HepG2 (cell line): ENCODE measurements at regions not wholly inside any gene's neighbourhood (a gene's known extent, or its start where the extent isn't known, plus 50 kb on each side); places are given as distances from the start of the nearest gene placed in this dataset.

Experiments used
- ATAC-seq: fragments of 200-7000 bp; cut with Tn5 transposase; 3 replicates; pipeline ENCODE4 v1.9.1; 2020; ENCODE audit warnings: mild to moderate bottlenecking, moderate library complexity
- BruUV-seq: library from RNA; stranded (reverse); fragments of 400-500 nt; replicated peaks from 2 replicates; lab custom pipeline; 2021; lab: Mats Ljungman, UMichigan
- CTCF ChIA-PET: fragments of 300-600 bp; formaldehyde crosslinking; extraction: SDS; loops from one replicate; lab custom pipeline; 2021; ENCODE audit warnings: low total read pairs, inconsistent platforms, low intra/inter-chr PET ratio; lab: Yijun Ruan, JAX
- POLR2A ChIA-PET: fragments of 350-600 bp; sonication (Branson Sonifier 250); formaldehyde crosslinking; loops from one replicate; lab custom pipeline; 2020; ENCODE audit warnings: antibody characterized with exemption, inconsistent platforms; lab: Yijun Ruan, JAX
- DNase-seq: peaks from one replicate; pipeline ENCODE4 v3.0.0-alpha.2; 2015; ENCODE audit warnings: low spot score
- FAIRE-seq: peaks from 3 replicates; lab custom pipeline; 2011; peaks lifted over from hg19 to GRCh38; lab: Jason Lieb, UNC
- H2AFZ ChIP-seq: one replicate; pipeline ENCODE4 v1.6.1; 2011; ENCODE audit warnings: low read length, inconsistent platforms
- H3K27ac ChIP-seq: fragments of 300-600 bp; 3 replicates; pipeline ENCODE4 v1.8.0; 2011; ENCODE audit warnings: mixed run types, mild to moderate bottlenecking, mixed read lengths, low read length, inconsistent platforms; ENCODE audit not compliant: insufficient read depth; ENCODE audit errors: extremely low read length
- H3K27me3 ChIP-seq, 2 experiments: fragments of 200-600 bp in 1 of 2; 2 replicates in 1 of 2; 3 replicates in 1 of 2; pipeline versions ENCODE4 v1.6.0 to v1.8.0; 2011; ENCODE audit warnings: low read length in 2 of 2, mild to moderate bottlenecking in 2 of 2, moderate library complexity in 2 of 2, inconsistent platforms in 1 of 2; ENCODE audit not compliant: insufficient read depth in 2 of 2, control insufficient read depth in 1 of 2
- H3K36me3 ChIP-seq, 2 experiments: fragments of 200-600 bp in 1 of 2; replicated peaks in 1 of 2; 2 replicates in 1 of 2; 3 replicates in 1 of 2; pipeline versions ENCODE4 v1.5.1 to v1.8.0; 2011; ENCODE audit warnings: low read length in 2 of 2, inconsistent platforms in 1 of 2; ENCODE audit not compliant: insufficient read depth in 2 of 2, control insufficient read depth in 1 of 2
- H3K4me1 ChIP-seq: 2 replicates; pipeline ENCODE4 v1.5.1; 2012; ENCODE audit warnings: low read length, inconsistent platforms; ENCODE audit not compliant: insufficient read depth
- H3K4me2 ChIP-seq: 2 replicates; pipeline ENCODE4 v1.6.0; 2011; ENCODE audit warnings: low read depth, low read length, inconsistent platforms
- H3K4me3 ChIP-seq, 3 experiments: fragments of 200-600 bp in 1 of 3; sonication (generic), shearing (Covaris generic) in 1 of 3; replicated peaks in 1 of 3; 2 replicates each; pipeline ENCODE4 v1.5.1; 2011 to 2016; ENCODE audit warnings: low read length in 3 of 3, inconsistent platforms in 2 of 3, low read depth in 2 of 3, mild to moderate bottlenecking in 2 of 3, control low read depth in 1 of 3, mixed read lengths in 1 of 3; ENCODE audit not compliant: insufficient read depth in 1 of 3
- H3K79me2 ChIP-seq: one replicate; pipeline ENCODE4 v1.6.1; 2011; ENCODE audit warnings: low read length, inconsistent platforms; ENCODE audit not compliant: insufficient read depth
- H3K9ac ChIP-seq: 2 replicates; pipeline ENCODE4 v1.6.0; 2011; ENCODE audit warnings: mild to moderate bottlenecking, low read depth, low read length, inconsistent platforms; ENCODE audit not compliant: insufficient read depth
- H3K9me3 ChIP-seq: 2 replicates; pipeline ENCODE4 v1.5.1; 2012; ENCODE audit warnings: mild to moderate bottlenecking, low read length
- H4K20me1 ChIP-seq: 2 replicates; pipeline ENCODE4 v1.6.0; 2011; ENCODE audit warnings: inconsistent platforms, mild to moderate bottlenecking, low read length, moderate library complexity; ENCODE audit not compliant: insufficient read depth
- FOXK2 ChIP-seq: fragments of 450-650 bp; IDR thresholded peaks from 2 replicates; pipeline ENCODE4 v1.6.1; 2016
- HDAC1 ChIP-seq: sonication (generic); formaldehyde crosslinking; IDR thresholded peaks from 2 replicates; pipeline ENCODE4 v1.5.1; 2020; ENCODE audit warnings: mild to moderate bottlenecking, missing genetic modification reagents
- KLF12 ChIP-seq: sonication (generic); formaldehyde crosslinking; IDR thresholded peaks from 2 replicates; pipeline ENCODE4 v1.4.0; 2020; ENCODE audit warnings: missing genetic modification reagents, borderline replicate concordance
- MTA3 ChIP-seq: sonication (generic); formaldehyde crosslinking; IDR thresholded peaks from 2 replicates; pipeline ENCODE4 v1.4.0; 2020; ENCODE audit warnings: missing genetic modification reagents
- PHF21A ChIP-seq: sonication (generic); formaldehyde crosslinking; IDR thresholded peaks from 2 replicates; pipeline ENCODE4 v1.5.0; 2020; ENCODE audit warnings: mild to moderate bottlenecking, missing genetic modification reagents
- PRPF4 ChIP-seq: fragments of 200-400 bp; formaldehyde crosslinking; IDR thresholded peaks from 2 replicates; pipeline ENCODE4 v1.6.1; 2016; ENCODE audit warnings: low read length, low read depth; ENCODE audit not compliant: poor library complexity, severe bottlenecking
- SRSF9 ChIP-seq: fragments of 200-400 bp; formaldehyde crosslinking; IDR thresholded peaks from 2 replicates; pipeline ENCODE4 v1.6.1; 2018; ENCODE audit warnings: borderline replicate concordance, mild to moderate bottlenecking, low read depth, low read length; ENCODE audit not compliant: insufficient read depth, poor library complexity, severe bottlenecking
- TCF12 ChIP-seq, 2 experiments: fragments of 450-650 bp in 1 of 2; sonication (generic) in 1 of 2; formaldehyde crosslinking in 1 of 2; IDR thresholded peaks; 2 replicates each; pipeline versions ENCODE4 v1.6.1 to v1.8.0; 2017 to 2022; ENCODE audit warnings: antibody characterized with exemption in 1 of 2, mild to moderate bottlenecking in 1 of 2, missing genetic modification reagents in 1 of 2, moderate library complexity in 1 of 2
- TEAD3 ChIP-seq: optimal IDR thresholded peaks from 2 replicates; pipeline ENCODE3; 2016; ENCODE audit warnings: borderline replicate concordance
- XBP1 ChIP-seq: sonication (generic); formaldehyde crosslinking; IDR thresholded peaks from 2 replicates; pipeline ENCODE4 v1.5.0; 2020; ENCODE audit warnings: missing genetic modification reagents
- ZBTB7A ChIP-seq: sonication (generic); formaldehyde crosslinking; IDR thresholded peaks from 2 replicates; pipeline ENCODE4 v1.8.0; 2022; ENCODE audit warnings: mild to moderate bottlenecking, missing genetic modification reagents
- ZNF234 ChIP-seq: sonication (generic); formaldehyde crosslinking; conservative IDR thresholded peaks from 2 replicates; pipeline ENCODE4 v1.5.1; 2020; ENCODE audit warnings: mild to moderate bottlenecking, missing genetic modification reagents
- ZNF33A ChIP-seq: sonication (generic); formaldehyde crosslinking; IDR thresholded peaks from 2 replicates; pipeline ENCODE4 v1.5.1; 2020; ENCODE audit warnings: missing genetic modification reagents, mild to moderate bottlenecking, moderate library complexity, borderline replicate concordance
- ZNF460 ChIP-seq: sonication (generic); formaldehyde crosslinking; IDR thresholded peaks from 2 replicates; pipeline ENCODE4 v1.5.1; 2020; ENCODE audit warnings: missing genetic modification reagents, mild to moderate bottlenecking, borderline replicate concordance
- ZNF570 ChIP-seq: sonication (generic); formaldehyde crosslinking; IDR thresholded peaks from 2 replicates; pipeline ENCODE4 v1.4.0; 2020; ENCODE audit warnings: mild to moderate bottlenecking, missing genetic modification reagents, borderline replicate concordance
- WGBS: methylation state at CpG from one replicate; pipeline ENCODE4 v1.1.6; 2017; ENCODE audit warnings: low lambda C conversion rate; 5-methylcytosine and 5-hydroxymethylcytosine counted together
- in situ Hi-C: cut with HindIII; loops from 2 replicates; pipeline ENCODE4 v1.10.0; 2017; ENCODE audit warnings: low pct_unique_long_range_greater_than_20kb; ENCODE audit not compliant: extremely low pct_ligation_motif_present
- intact Hi-C: fragments of 100-400 bp; cut with micrococcal nuclease; formaldehyde crosslinking; loops from one replicate; pipeline ENCODE4 v1.10.0; 2022; ENCODE audit not compliant: unreplicated experiment
- TF ChIP-seq, protein P1 (sequence below): sonication (generic); formaldehyde crosslinking; IDR thresholded peaks from 2 replicates; pipeline ENCODE4 v1.4.0; 2020; ENCODE audit warnings: missing genetic modification reagents, mild to moderate bottlenecking, borderline replicate concordance
- TF ChIP-seq, protein P2 (sequence below): sonication (generic); formaldehyde crosslinking; IDR thresholded peaks from 2 replicates; pipeline ENCODE4 v1.5.0; 2020; ENCODE audit warnings: missing genetic modification reagents, mild to moderate bottlenecking, borderline replicate concordance
- TF ChIP-seq, protein P3 (sequence below): sonication (generic); formaldehyde crosslinking; IDR thresholded peaks from 2 replicates; pipeline ENCODE4 v1.4.0; 2020; ENCODE audit warnings: missing genetic modification reagents

DNA sequence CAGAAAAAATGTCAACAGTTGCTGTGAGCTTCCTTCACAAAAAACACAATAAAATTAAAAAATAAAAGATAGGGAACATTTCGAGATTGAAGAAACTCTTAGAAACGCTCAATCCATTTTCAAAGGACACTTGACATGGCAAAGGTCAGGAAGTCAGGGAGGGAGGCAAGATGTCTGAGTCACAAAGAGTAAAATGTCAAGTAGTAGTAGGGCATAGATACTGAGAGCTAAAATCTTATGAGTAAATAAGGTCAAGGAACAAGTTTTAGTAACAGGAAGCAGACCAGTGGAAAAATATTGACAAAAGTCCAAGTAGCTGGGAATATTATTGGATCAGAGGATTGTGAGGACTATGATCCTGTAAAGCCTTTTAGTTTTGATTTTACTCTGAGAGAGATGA lies 495.6 kb downstream of the TMX3 start:
- 0% methylated on average over 2 of the region's 2 CpGs for WGBS
- H3K27ac ChIP-seq = no peak overlapping the region
- no peak for ATAC-seq
- H2AFZ ChIP-seq = no peak overlapping the region
- FAIRE-seq = no peak
- POLR2A ChIA-PET = no interaction called here
- H4K20me1 ChIP-seq = no peaks in the 10 kb centered on the region
- H3K36me3 ChIP-seq = no peaks in the 10 kb centered on the region
- CTCF ChIA-PET = no interaction called here
- no peak overlapping the region for H3K4me3 ChIP-seq
- H3K9me3 ChIP-seq = no peaks in the 10 kb centered on the region
- no peaks in the 10 kb centered on the region; a peak in 1 of 5 replicates for H3K27me3 ChIP-seq
- no peaks in the 10 kb centered on the region for H3K79me2 ChIP-seq
- DNase-seq = no peak
- TF ChIP-seq TEAD3 (CRISPR knock-in tag) (no peak), TCF12 (IDR thresholded peaks at IDR 0.05) (no peak), TCF12 (CRISPR knock-in tag; IDR thresholded peaks at IDR 0.05) (no peak), FOXK2 (no peak), ZNF570 (no peak)
- TF ChIP-seq, all 625 proteins: peak for 0
- intact Hi-C loops (no loop called here), in situ Hi-C loops (no loop called here)
- BruUV-seq = no TSS peak
- no peak overlapping the region for H3K4me2 ChIP-seq
- no peak overlapping the region for H3K9ac ChIP-seq
- no peaks in the 10 kb centered on the region for H3K4me1 ChIP-seq

DNA sequence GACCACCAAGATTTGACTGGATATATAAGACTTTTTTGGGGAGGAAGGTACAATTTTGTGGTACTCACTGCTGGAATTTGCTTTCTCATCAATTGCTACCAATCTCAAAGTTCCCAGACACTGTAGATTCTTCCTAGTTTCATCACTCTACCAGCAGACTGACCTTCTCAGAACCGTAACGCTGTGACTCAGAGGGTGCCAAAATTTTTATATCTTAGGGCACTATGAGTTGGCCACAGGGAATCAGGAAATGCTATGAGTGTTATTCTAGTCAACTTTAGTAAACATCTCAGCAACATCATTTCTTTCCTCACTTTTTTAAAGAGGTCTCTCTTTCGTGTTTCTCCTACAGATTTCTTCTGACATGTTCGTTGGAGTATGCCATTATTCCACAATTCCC lies 499.0 kb downstream of the TMX3 start:
- intact Hi-C loops = no loop called here
- no peaks in the 10 kb centered on the region for H3K4me1 ChIP-seq
- H3K9ac ChIP-seq = no peak overlapping the region
- BruUV-seq = no TSS peak
- no peak overlapping the region for H3K4me2 ChIP-seq
- H2AFZ ChIP-seq = no peak overlapping the region
- no peaks in the 10 kb centered on the region; a peak in 1 of 5 replicates for H3K27me3 ChIP-seq
- H3K36me3 ChIP-seq = no peaks in the 10 kb centered on the region
- no peaks in the 10 kb centered on the region for H4K20me1 ChIP-seq
- no peak overlapping the region for H3K27ac ChIP-seq
- DNase-seq (no peak), FAIRE-seq (no peak), ATAC-seq (no peak)
- no peaks in the 10 kb centered on the region for H3K9me3 ChIP-seq
- no peak overlapping the region for H3K4me3 ChIP-seq
- POLR2A ChIA-PET = no interaction called here
- in situ Hi-C loops = no loop called here
- WGBS = 1% methylated on average over 4 of the region's 4 CpGs
- CTCF ChIA-PET = no interaction called here
- no peaks in the 10 kb centered on the region for H3K79me2 ChIP-seq
- TF ChIP-seq SRSF9 (no peak), PRPF4 (no peak), MTA3 (CRISPR knock-in tag) (no peak), HDAC1 (CRISPR knock-in tag) (no peak), ZNF234 (no peak), ZNF460 (CRISPR knock-in tag) (no peak), KLF12 (no peak), PHF21A (no peak), ZBTB7A (no peak), XBP1 (CRISPR knock-in tag) (no peak), ZNF33A (no peak)
- TF ChIP-seq, protein P1, sequence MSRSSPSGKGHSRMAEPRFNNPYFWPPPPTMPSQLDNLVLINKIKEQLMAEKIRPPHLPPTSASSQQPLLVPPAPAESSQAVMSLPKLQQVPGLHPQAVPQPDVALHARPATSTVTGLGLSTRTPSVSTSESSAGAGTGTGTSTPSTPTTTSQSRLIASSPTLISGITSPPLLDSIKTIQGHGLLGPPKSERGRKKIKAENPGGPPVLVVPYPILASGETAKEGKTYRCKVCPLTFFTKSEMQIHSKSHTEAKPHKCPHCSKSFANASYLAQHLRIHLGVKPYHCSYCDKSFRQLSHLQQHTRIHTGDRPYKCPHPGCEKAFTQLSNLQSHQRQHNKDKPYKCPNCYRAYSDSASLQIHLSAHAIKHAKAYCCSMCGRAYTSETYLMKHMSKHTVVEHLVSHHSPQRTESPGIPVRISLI (CRISPR knock-in tag) = no peak
- TF ChIP-seq, protein P2, sequence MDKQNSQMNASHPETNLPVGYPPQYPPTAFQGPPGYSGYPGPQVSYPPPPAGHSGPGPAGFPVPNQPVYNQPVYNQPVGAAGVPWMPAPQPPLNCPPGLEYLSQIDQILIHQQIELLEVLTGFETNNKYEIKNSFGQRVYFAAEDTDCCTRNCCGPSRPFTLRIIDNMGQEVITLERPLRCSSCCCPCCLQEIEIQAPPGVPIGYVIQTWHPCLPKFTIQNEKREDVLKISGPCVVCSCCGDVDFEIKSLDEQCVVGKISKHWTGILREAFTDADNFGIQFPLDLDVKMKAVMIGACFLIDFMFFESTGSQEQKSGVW (CRISPR knock-in tag) = no peak
- TF ChIP-seq, protein P3, sequence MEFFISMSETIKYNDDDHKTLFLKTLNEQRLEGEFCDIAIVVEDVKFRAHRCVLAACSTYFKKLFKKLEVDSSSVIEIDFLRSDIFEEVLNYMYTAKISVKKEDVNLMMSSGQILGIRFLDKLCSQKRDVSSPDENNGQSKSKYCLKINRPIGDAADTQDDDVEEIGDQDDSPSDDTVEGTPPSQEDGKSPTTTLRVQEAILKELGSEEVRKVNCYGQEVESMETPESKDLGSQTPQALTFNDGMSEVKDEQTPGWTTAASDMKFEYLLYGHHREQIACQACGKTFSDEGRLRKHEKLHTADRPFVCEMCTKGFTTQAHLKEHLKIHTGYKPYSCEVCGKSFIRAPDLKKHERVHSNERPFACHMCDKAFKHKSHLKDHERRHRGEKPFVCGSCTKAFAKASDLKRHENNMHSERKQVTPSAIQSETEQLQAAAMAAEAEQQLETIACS = no peak
